ENCODE measurements at regions not wholly inside any gene's neighbourhood (a gene's known extent, or its start where the extent isn't known, plus 50 kb on each side); places are given as distances from the start of the nearest gene placed in this dataset.

GRCh38 chr6:44046516-44047178, 80.6 kb downstream of the MRPL14 start:
- TF ChIP-seq, protein P1, sequence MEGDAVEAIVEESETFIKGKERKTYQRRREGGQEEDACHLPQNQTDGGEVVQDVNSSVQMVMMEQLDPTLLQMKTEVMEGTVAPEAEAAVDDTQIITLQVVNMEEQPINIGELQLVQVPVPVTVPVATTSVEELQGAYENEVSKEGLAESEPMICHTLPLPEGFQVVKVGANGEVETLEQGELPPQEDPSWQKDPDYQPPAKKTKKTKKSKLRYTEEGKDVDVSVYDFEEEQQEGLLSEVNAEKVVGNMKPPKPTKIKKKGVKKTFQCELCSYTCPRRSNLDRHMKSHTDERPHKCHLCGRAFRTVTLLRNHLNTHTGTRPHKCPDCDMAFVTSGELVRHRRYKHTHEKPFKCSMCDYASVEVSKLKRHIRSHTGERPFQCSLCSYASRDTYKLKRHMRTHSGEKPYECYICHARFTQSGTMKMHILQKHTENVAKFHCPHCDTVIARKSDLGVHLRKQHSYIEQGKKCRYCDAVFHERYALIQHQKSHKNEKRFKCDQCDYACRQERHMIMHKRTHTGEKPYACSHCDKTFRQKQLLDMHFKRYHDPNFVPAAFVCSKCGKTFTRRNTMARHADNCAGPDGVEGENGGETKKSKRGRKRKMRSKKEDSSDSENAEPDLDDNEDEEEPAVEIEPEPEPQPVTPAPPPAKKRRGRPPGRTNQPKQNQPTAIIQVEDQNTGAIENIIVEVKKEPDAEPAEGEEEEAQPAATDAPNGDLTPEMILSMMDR (conservative IDR thresholded peaks at IDR 0.05) = no peak
- no peak for TF ChIP-seq EZH2 (IDR thresholded peaks at IDR 0.05; ENCODE audit: low read depth)
- peaks cover 83% of the 10 kb centered on the region for H3K4me1 ChIP-seq (replicated peaks; ENCODE audit: insufficient read depth)
- H4K20me1 ChIP-seq (ENCODE audit: insufficient read depth) = no peaks in the 10 kb centered on the region
- DNase-seq = no peak
- H3K27me3 ChIP-seq (ENCODE audit: insufficient read depth, low read depth) = no peaks in the 10 kb centered on the region
- no peak overlapping the region for H2AFZ ChIP-seq
- BruUV-seq (replicated peaks) = no TSS peak
- H3K9me3 ChIP-seq (ENCODE audit: insufficient read depth, low read depth) = no peaks in the 10 kb centered on the region
- H3K9me2 ChIP-seq (ENCODE audit: insufficient read depth) = no peaks in the 10 kb centered on the region
- H3K4me3 ChIP-seq = no peak overlapping the region
- H3F3A ChIP-seq (ENCODE audit: insufficient read depth, low read depth) = peaks cover 73% of the 10 kb centered on the region
- intact Hi-C loops (cut with micrococcal nuclease; ENCODE audit: unreplicated experiment) = no loop called here
- ChIA-PET CTCF (no interaction called here), POLR2A (ENCODE audit: unreplicated experiment) (interaction anchor here (0.6 kb wide), 1 partner anchor 11 kb away, joined by 3 read pairs; no protein-coding TSS in a partner anchor)
- no peaks in the 10 kb centered on the region for H3K36me3 ChIP-seq (ENCODE audit: low read depth)
- H3K4me2 ChIP-seq = peak overlapping the region; percentile 27
- 0 out of 2 replicates have a peak, but pooled peaks cover 7% of the 10 kb centered on the region for H3K79me2 ChIP-seq (ENCODE audit: low read depth)
- H3K27ac ChIP-seq = no peak overlapping the region

DNA sequence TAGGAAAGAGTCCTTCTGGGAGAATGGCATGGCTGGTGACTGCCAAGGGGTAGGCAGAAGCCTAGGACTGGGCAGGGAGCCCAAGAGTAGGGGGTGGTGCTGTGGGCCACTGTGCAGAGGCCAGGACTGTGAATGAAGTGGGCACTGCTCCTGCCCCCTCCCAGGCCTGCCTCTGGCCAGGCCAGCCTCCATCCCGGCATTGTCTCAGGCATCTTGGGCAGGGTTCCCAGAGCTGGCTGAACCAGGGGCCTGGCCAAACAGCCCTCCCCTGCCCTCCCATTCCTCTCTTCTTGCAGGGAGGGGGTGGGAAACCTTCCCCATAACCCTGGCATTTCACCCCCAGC, 81.6 kb downstream of the MRPL14 start:
- H3K4me2 ChIP-seq = no peak overlapping the region
- TF ChIP-seq, protein P1 (conservative IDR thresholded peaks at IDR 0.05) = no peak
- no peak for TF ChIP-seq EZH2 (IDR thresholded peaks at IDR 0.05; ENCODE audit: low read depth)
- H3K4me1 ChIP-seq (replicated peaks; ENCODE audit: insufficient read depth) = peaks cover 82% of the 10 kb centered on the region
- no peak overlapping the region for H3K4me3 ChIP-seq
- no TSS peak for BruUV-seq (replicated peaks)
- no peaks in the 10 kb centered on the region for H3K9me3 ChIP-seq (ENCODE audit: insufficient read depth, low read depth)
- no peak overlapping the region for H3K27ac ChIP-seq
- H4K20me1 ChIP-seq (ENCODE audit: insufficient read depth) = no peaks in the 10 kb centered on the region
- no peaks in the 10 kb centered on the region for H3K9me2 ChIP-seq (ENCODE audit: insufficient read depth)
- no peaks in the 10 kb centered on the region for H3K27me3 ChIP-seq (ENCODE audit: insufficient read depth, low read depth)
- ChIA-PET POLR2A (ENCODE audit: unreplicated experiment) (no interaction called here), CTCF (no interaction called here)
- H2AFZ ChIP-seq = no peak overlapping the region
- no peaks in the 10 kb centered on the region for H3K36me3 ChIP-seq (ENCODE audit: low read depth)
- no peak for DNase-seq
- intact Hi-C loops (cut with micrococcal nuclease; ENCODE audit: unreplicated experiment) = no loop called here
- peaks cover 74% of the 10 kb centered on the region for H3F3A ChIP-seq (ENCODE audit: insufficient read depth, low read depth)
- peaks cover 9% of the 10 kb centered on the region; the same call in 1 of the 2 replicates for H3K79me2 ChIP-seq (ENCODE audit: low read depth)

- Histone ChIP-seq H4K20me1 (ENCODE audit: insufficient read depth) (no peaks in the 10 kb centered on the region), H3K27ac (peak overlapping the region; percentile 99; the same call in 1 of the 2 replicates), H3K4me3 (no peak overlapping the region), H3K27me3 (ENCODE audit: insufficient read depth, low read depth) (no peaks in the 10 kb centered on the region), H3K9me3 (ENCODE audit: insufficient read depth, low read depth) (no peaks in the 10 kb centered on the region), H3K4me1 (replicated peaks; ENCODE audit: insufficient read depth) (peaks cover 82% of the 10 kb centered on the region), H3K79me2 (ENCODE audit: low read depth) (peaks cover 14% of the 10 kb centered on the region), H3K36me3 (ENCODE audit: low read depth) (no peaks in the 10 kb centered on the region), H3K9me2 (ENCODE audit: insufficient read depth) (no peaks in the 10 kb centered on the region), H2AFZ (no peak overlapping the region), H3F3A (ENCODE audit: insufficient read depth, low read depth) (peaks cover 73% of the 10 kb centered on the region), H3K4me2 (no peak overlapping the region)
- POLR2A ChIA-PET (ENCODE audit: unreplicated experiment) = no interaction called here
- CTCF ChIA-PET = no interaction called here
- no peak for TF ChIP-seq EZH2 (IDR thresholded peaks at IDR 0.05; ENCODE audit: low read depth)
- TF ChIP-seq, protein P1 (conservative IDR thresholded peaks at IDR 0.05) = no peak
- DNase-seq = no peak
- no TSS peak for BruUV-seq (replicated peaks)
- intact Hi-C loops (cut with micrococcal nuclease; ENCODE audit: unreplicated experiment) = loop anchor here (5.0 kb wide), 1 partner anchor 43 kb away; no protein-coding TSS in a partner anchor
Observed at GRCh38 chr6:44044940-44045671, 82.1 kb downstream of the MRPL14 start.

All from PC-9 (cell line).